Prostate gland (tissue), 2 donors: ENCODE measurements at regions not wholly inside any gene's neighbourhood (a gene's known extent, or its start where the extent isn't known, plus 50 kb on each side); places are given as distances from the start of the nearest gene placed in this dataset.

Experiments
- POLR2A ChIP-seq: fragments of 450-650 bp; IDR thresholded peaks from one replicate; pipeline ENCODE4 v1.6.1; 2016; ENCODE audit warnings: antibody characterized with exemption, mild to moderate bottlenecking
- POLR2AphosphoS5 ChIP-seq: sonication (generic); formaldehyde crosslinking; IDR thresholded peaks from one replicate; pipeline ENCODE4 v1.6.1; 2017; ENCODE audit warnings: antibody characterized with exemption
- TF ChIP-seq, protein P1 (sequence below), 4 experiments: fragments of 200-600 bp in 2 of 4; fragments of 450-650 bp in 2 of 4; sonication (generic) in 2 of 4; IDR thresholded peaks; 1 replicate in 3 of 4; 2 replicates in 1 of 4; pipeline ENCODE4 v1.5.1; 2016 to 2019; ENCODE audit warnings: antibody characterized with exemption in 4 of 4, mild to moderate bottlenecking in 2 of 4, moderate library complexity in 2 of 4

DNA sequence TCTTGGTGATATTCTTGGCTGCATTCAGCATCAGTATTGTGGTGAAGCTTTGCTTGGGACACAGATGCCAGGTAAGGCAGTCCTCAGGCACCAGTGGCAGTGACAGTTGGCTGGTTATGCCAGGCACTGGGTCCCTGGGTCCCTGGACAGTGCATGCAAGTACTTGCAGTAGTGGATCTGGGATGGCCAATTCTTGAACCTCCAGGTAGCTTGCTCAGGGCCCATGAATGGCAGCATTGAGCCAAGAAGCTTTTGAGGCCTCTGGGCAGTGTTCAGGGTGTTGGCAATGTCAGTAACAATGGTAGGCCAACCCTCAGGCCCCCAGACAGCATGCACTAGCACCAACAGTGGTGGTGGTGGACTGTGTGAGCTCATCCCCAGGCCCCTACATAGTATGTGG, 106.8 kb upstream of the ANXA10 start:
- TF ChIP-seq, protein P1, sequence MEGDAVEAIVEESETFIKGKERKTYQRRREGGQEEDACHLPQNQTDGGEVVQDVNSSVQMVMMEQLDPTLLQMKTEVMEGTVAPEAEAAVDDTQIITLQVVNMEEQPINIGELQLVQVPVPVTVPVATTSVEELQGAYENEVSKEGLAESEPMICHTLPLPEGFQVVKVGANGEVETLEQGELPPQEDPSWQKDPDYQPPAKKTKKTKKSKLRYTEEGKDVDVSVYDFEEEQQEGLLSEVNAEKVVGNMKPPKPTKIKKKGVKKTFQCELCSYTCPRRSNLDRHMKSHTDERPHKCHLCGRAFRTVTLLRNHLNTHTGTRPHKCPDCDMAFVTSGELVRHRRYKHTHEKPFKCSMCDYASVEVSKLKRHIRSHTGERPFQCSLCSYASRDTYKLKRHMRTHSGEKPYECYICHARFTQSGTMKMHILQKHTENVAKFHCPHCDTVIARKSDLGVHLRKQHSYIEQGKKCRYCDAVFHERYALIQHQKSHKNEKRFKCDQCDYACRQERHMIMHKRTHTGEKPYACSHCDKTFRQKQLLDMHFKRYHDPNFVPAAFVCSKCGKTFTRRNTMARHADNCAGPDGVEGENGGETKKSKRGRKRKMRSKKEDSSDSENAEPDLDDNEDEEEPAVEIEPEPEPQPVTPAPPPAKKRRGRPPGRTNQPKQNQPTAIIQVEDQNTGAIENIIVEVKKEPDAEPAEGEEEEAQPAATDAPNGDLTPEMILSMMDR (IDR thresholded peaks at IDR 0.05): no peak
- TF ChIP-seq POLR2AphosphoS5 (no peak), POLR2A (no peak)
